NOMO-1 treated with DMSO at 0.1 percent for 48 hours (cell line): ENCODE measurements at regions not wholly inside any gene's neighbourhood (a gene's known extent, or its start where the extent isn't known, plus 50 kb on each side); places are given as distances from the start of the nearest gene placed in this dataset.
"Not testable (repeated sequence)": the region's sequence is repeated elsewhere in the genome, so short reads cannot be mapped to it uniquely, and the experiment has no call there.

Experiments used
- DNase-seq: peaks from one replicate; lab custom pipeline; 2025; ENCODE audit not compliant: unreplicated experiment; lab: John Stamatoyannopoulos, UW

- no peak for DNase-seq
Observed at GRCh38 chr10:80938903-80939302, 401.2 kb downstream of the SH2D4B start.

GRCh38 chr10:80945264-80945880 is 407.7 kb downstream of the SH2D4B start:
- no peak for DNase-seq

- DNase-seq, result no peak
Observed at GRCh38 chr10:80946073-80946472, 408.4 kb downstream of the SH2D4B start.

- DNase-seq, result no peak
Observed at GRCh38 chr10:80946957-80947726, 409.4 kb downstream of the SH2D4B start.

- DNase-seq, result no peak
Observed at GRCh38 chr10:80949785-80950184, 412.1 kb downstream of the SH2D4B start.

GRCh38 chr10:80952436-80952835 is 414.7 kb downstream of the SH2D4B start:
- no peak for DNase-seq

- no peak for DNase-seq
Observed at GRCh38 chr10:80957161-80957560, 419.5 kb downstream of the SH2D4B start.

- DNase-seq, result no peak
Observed at GRCh38 chr10:80964179-80964578, 426.5 kb downstream of the SH2D4B start.

- DNase-seq, result peak; percentile 16
Observed at GRCh38 chr10:80964955-80965614, 427.4 kb downstream of the SH2D4B start.

- DNase-seq, result no peak
Observed at GRCh38 chr10:80966326-80966986, 428.8 kb downstream of the SH2D4B start.

GRCh38 chr10:80967357-80967756 is 429.7 kb downstream of the SH2D4B start:
- DNase-seq, result not testable (repeated sequence)

- DNase-seq, result no peak
Observed at GRCh38 chr10:80968903-80969302, 431.2 kb downstream of the SH2D4B start.

GRCh38 chr10:80971461-80971860 is 433.8 kb downstream of the SH2D4B start:
- no peak for DNase-seq

GRCh38 chr10:80976658-80977057 is 439.0 kb downstream of the SH2D4B start:
- DNase-seq, result no peak

GRCh38 chr10:80985102-80985501 is 447.4 kb downstream of the SH2D4B start:
- no peak for DNase-seq

GRCh38 chr10:80986596-80986995 is 448.9 kb downstream of the SH2D4B start:
- no peak for DNase-seq

- no peak for DNase-seq
Observed at GRCh38 chr10:80988755-80989154, 451.1 kb downstream of the SH2D4B start.

- no peak for DNase-seq
Observed at GRCh38 chr10:80996615-80997193, 459.0 kb downstream of the SH2D4B start.

GRCh38 chr10:81000781-81001180 is 463.1 kb downstream of the SH2D4B start:
- no peak for DNase-seq

GRCh38 chr10:81002382-81002781 is 464.7 kb downstream of the SH2D4B start:
- DNase-seq, result no peak

- DNase-seq, result no peak
Observed at GRCh38 chr10:81007872-81008271, 470.2 kb downstream of the SH2D4B start.
